AG04450 (cell line): ENCODE measurements at regions not wholly inside any gene's neighbourhood (a gene's known extent, or its start where the extent isn't known, plus 50 kb on each side); places are given as distances from the start of the nearest gene placed in this dataset.

Experiments used
- CTCF ChIA-PET: fragments of 300-600, 350-600 bp; formaldehyde crosslinking; extraction: SDS; loops from one replicate; lab custom pipeline; 2022; ENCODE audit warnings: antibody characterized with exemption, inconsistent platforms; lab: Charles Lee
- POLR2A ChIA-PET: fragments of 350-600 bp; formaldehyde crosslinking; extraction: SDS; loops from one replicate; lab custom pipeline; 2021; ENCODE audit warnings: antibody characterized with exemption, inconsistent platforms; lab: Yijun Ruan, JAX
- DNase-seq: peaks from one replicate; pipeline ENCODE4 v3.0.0-alpha.2; 2011; ENCODE audit warnings: low read depth, low spot score
- H3K27ac ChIP-seq: one replicate; pipeline ENCODE4 v1.5.1; 2012; ENCODE audit warnings: low read depth, low read length, control low read depth
- H3K27me3 ChIP-seq: one replicate; pipeline ENCODE4 v1.6.0; 2012; ENCODE audit warnings: low read length; ENCODE audit not compliant: control insufficient read depth, insufficient read depth
- H3K4me3 ChIP-seq: 2 replicates; pipeline ENCODE4 v1.5.1; 2011; ENCODE audit warnings: mild to moderate bottlenecking, low read depth, low read length, control low read depth
- H3K9me3 ChIP-seq: 2 replicates; pipeline ENCODE4 v1.5.1; 2012; ENCODE audit warnings: low read length; ENCODE audit not compliant: control insufficient read depth, insufficient read depth
- CTCF ChIP-seq: IDR thresholded peaks from 2 replicates; pipeline ENCODE4 v1.5.1; 2011; ENCODE audit warnings: low read depth, low read length, control low read depth, inconsistent platforms

GRCh38 chr19:31119951-31120690 lies 229.1 kb downstream of the TSHZ3 start:
- H3K27ac ChIP-seq = no peak overlapping the region
- ChIA-PET POLR2A (no interaction called here), CTCF (interaction anchor here (0.8 kb wide), 1 partner anchor 10 kb away, joined by 3 read pairs; no protein-coding TSS in a partner anchor)
- no peaks in the 10 kb centered on the region for H3K9me3 ChIP-seq
- DNase-seq = no peak
- no peak for TF ChIP-seq CTCF
- no peak overlapping the region for H3K4me3 ChIP-seq
- H3K27me3 ChIP-seq = no peaks in the 10 kb centered on the region

DNA sequence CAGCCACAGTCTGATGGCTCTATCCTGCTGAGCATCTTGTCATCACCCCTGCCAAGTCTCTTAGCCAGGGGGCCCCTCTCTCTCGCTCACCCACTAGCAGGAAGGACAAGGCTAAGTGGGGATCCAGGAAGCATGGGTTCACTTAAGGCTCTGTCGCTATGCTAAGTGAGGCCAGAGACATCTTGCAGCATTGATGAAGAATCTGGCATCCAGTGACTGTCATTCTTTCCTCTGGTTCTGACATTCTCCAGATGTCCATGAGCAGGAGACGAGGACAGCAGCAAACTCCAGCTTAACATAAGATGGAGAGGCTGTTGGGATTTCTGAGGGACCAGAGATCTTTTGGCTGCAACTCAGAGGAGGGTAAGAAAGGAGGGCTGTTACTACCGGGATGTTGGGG lies 230.2 kb downstream of the TSHZ3 start:
- CTCF ChIA-PET = no interaction called here
- POLR2A ChIA-PET = no interaction called here

DNA sequence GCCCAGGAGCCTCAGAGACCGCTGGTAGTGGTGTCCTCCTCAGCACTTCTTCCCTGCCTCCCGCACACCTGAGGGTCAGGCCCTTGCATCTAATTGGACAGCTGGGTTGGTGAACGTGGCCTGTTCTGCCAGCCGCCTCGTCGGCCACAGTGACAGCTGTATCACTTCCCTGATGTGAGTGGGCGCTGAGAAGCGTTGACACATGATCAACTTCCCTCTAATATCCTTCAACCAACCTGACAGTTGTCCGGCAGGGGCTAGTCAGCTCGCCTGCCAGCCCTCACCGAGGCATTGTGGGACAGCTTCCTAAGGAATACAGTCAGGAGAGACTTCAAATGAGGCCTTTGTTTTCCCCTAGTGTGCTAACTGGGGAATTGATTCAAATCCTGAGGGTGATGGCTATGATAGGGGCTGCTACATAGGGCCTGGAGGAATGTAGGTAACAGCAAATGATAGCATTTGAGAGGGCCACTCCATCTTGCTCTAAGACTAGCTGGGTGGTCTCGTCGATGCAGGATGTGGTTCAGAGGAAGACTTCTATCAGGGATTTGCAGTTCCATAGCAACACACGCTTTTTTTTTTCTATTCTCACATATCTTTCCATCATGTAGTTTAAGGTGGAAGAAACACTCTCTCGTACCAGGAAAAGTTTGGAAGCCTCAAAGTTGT lies 230.8 kb downstream of the TSHZ3 start:
- Histone ChIP-seq H3K27ac (no peak overlapping the region), H3K27me3 (no peaks in the 10 kb centered on the region), H3K4me3 (no peak overlapping the region), H3K9me3 (no peaks in the 10 kb centered on the region)
- ChIA-PET CTCF (no interaction called here), POLR2A (no interaction called here)
- DNase-seq = no peak
- no peak for TF ChIP-seq CTCF

More for the DNA sequence above, 230.2 kb downstream of the TSHZ3 start:
- no peaks in the 10 kb centered on the region for H3K9me3 ChIP-seq
- no peak for DNase-seq
- no peak for TF ChIP-seq CTCF
- H3K27ac ChIP-seq = no peak overlapping the region
- H3K27me3 ChIP-seq = no peaks in the 10 kb centered on the region
- no peak overlapping the region for H3K4me3 ChIP-seq

DNA sequence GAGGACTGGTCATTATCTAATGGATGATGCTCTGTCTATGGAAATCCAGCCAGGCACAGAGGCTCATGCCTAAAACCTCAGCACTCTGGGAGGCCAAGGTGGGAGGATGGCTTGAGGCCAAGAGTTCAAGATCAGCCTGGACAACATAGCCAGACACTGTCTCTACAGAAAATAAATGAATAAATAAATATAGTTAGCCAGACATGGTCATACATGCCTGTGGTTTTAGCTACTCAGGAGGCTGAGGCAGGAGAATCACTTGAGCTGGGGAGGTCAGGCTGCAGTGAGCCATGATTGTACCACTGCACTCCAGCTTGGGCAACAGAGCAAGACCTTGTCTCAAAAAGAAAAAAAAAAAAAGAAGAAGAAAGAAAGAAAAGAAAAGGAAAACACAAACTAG lies 234.7 kb downstream of the TSHZ3 start:
- CTCF ChIA-PET = no interaction called here
- no peak for TF ChIP-seq CTCF

GRCh38 chr19:31113293-31113692 lies 235.9 kb downstream of the TSHZ3 start:
- no peak overlapping the region for H3K27ac ChIP-seq
- H3K9me3 ChIP-seq = no peaks in the 10 kb centered on the region
- CTCF ChIA-PET = interaction anchor here (0.6 to 1.3 kb wide), 2 partner anchors 10 to 1111 kb away, joined by 5 to 8 read pairs; no protein-coding TSS in a partner anchor
- POLR2A ChIA-PET = no interaction called here
- no peak overlapping the region for H3K4me3 ChIP-seq
- no peaks in the 10 kb centered on the region for H3K27me3 ChIP-seq
- no peak for DNase-seq
- TF ChIP-seq CTCF = no peak

More for the DNA sequence above, 234.7 kb downstream of the TSHZ3 start:
- no peak overlapping the region for H3K27ac ChIP-seq
- no peak for DNase-seq
- POLR2A ChIA-PET = no interaction called here
- no peaks in the 10 kb centered on the region for H3K9me3 ChIP-seq
- H3K27me3 ChIP-seq = no peaks in the 10 kb centered on the region
- no peak overlapping the region for H3K4me3 ChIP-seq
